ENCODE measurements at regions not wholly inside any gene's neighbourhood (a gene's known extent, or its start where the extent isn't known, plus 50 kb on each side); places are given as distances from the start of the nearest gene placed in this dataset.

- TF ChIP-seq CTCF (IDR thresholded peaks at IDR 0.05; ENCODE audit: low read depth, low read length) (no peak), POLR2A (IDR thresholded peaks at IDR 0.05; ENCODE audit: extremely low read depth, insufficient read length) (no peak), MYC (IDR thresholded peaks at IDR 0.05; ENCODE audit: low read depth, low read length) (no peak), MAX (IDR thresholded peaks at IDR 0.05; ENCODE audit: low read depth, low read length) (no peak)
Measured at GRCh38 chr19:29040951-29041350, 172.0 kb downstream of the UQCRFS1 start.
